GM23338 (cell line): ENCODE measurements at regions not wholly inside any gene's neighbourhood (a gene's known extent, or its start where the extent isn't known, plus 50 kb on each side); places are given as distances from the start of the nearest gene placed in this dataset.

Experiments
- ATAC-seq: fragments of 200-7000 bp; cut with Tn5 transposase; 3 replicates; pipeline ENCODE4 v1.9.1; 2020
- DNase-seq: peaks from one replicate; pipeline ENCODE4 v3.0.0-alpha.2; 2015; ENCODE audit warnings: low spot score
- H2AFZ ChIP-seq: fragments of 200-600 bp; sonication (generic); 2 replicates; pipeline ENCODE4 v1.8.0; 2016; ENCODE audit warnings: antibody characterized with exemption, mild to moderate bottlenecking, moderate library complexity
- H3F3A ChIP-seq: fragments of 200-600 bp; sonication (generic); replicated peaks from 2 replicates; pipeline ENCODE4 v1.8.0; 2017; ENCODE audit warnings: antibody characterized with exemption, mixed run types, low read depth
- H3K27ac ChIP-seq: fragments of 200-600 bp; sonication (generic); 2 replicates; pipeline ENCODE4 v1.6.1; 2016; ENCODE audit warnings: low read depth
- H3K27me3 ChIP-seq: fragments of 200-600 bp; sonication (generic); 2 replicates; pipeline ENCODE4 v1.8.0; 2016; ENCODE audit warnings: mild to moderate bottlenecking, mixed run types, moderate library complexity; ENCODE audit not compliant: insufficient read depth
- H3K36me3 ChIP-seq: fragments of 200-600 bp; sonication (generic); 2 replicates; pipeline ENCODE4 v1.8.0; 2016; ENCODE audit warnings: mild to moderate bottlenecking; ENCODE audit not compliant: insufficient read depth
- H3K4me1 ChIP-seq: fragments of 200-600 bp; sonication (generic); 2 replicates; pipeline ENCODE4 v1.8.0; 2016; ENCODE audit warnings: mild to moderate bottlenecking, moderate library complexity; ENCODE audit not compliant: insufficient read depth
- H3K4me2 ChIP-seq: fragments of 200-600 bp; sonication (generic); 2 replicates; pipeline ENCODE4 v1.7.1; 2017; ENCODE audit warnings: mixed run types
- H3K4me3 ChIP-seq: fragments of 200-600 bp; sonication (generic); 2 replicates; pipeline ENCODE4 v1.6.1; 2016; ENCODE audit warnings: mixed run types
- H3K79me2 ChIP-seq: fragments of 200-600 bp; sonication (generic); replicated peaks from 2 replicates; pipeline ENCODE4 v1.8.0; 2017; ENCODE audit warnings: mild to moderate bottlenecking; ENCODE audit not compliant: insufficient read depth
- H3K9me2 ChIP-seq: fragments of 200-600 bp; sonication (generic); 2 replicates; pipeline ENCODE4 v1.8.0; 2017; ENCODE audit not compliant: insufficient read depth
- H4K20me1 ChIP-seq: fragments of 200-600 bp; sonication (generic); replicated peaks from 2 replicates; pipeline ENCODE4 v1.8.0; 2017; ENCODE audit warnings: mild to moderate bottlenecking; ENCODE audit not compliant: insufficient read depth
- H3K27ac Mint-ChIP-seq: 2 replicates; pipeline ENCODE4 v1.8.0; 2020; ENCODE audit warnings: inconsistent platforms, mild to moderate bottlenecking, moderate library complexity, mixed read lengths
- H3K27me3 Mint-ChIP-seq: 3 replicates; pipeline ENCODE4 v1.8.0; 2022; ENCODE audit warnings: low read depth, mild to moderate bottlenecking, moderate library complexity, mixed read lengths, inconsistent platforms; ENCODE audit not compliant: insufficient read depth, poor library complexity
- H3K36me3 Mint-ChIP-seq: 3 replicates; pipeline ENCODE4 v1.8.0; 2021; ENCODE audit warnings: low read depth, mild to moderate bottlenecking, inconsistent platforms, moderate library complexity, mixed read lengths
- H3K4me1 Mint-ChIP-seq: 3 replicates; pipeline ENCODE4 v1.8.0; 2020; ENCODE audit warnings: mild to moderate bottlenecking, inconsistent platforms, mixed read lengths
- H3K4me3 Mint-ChIP-seq: 3 replicates; pipeline ENCODE4 v1.8.0; 2021; ENCODE audit warnings: moderate library complexity, mild to moderate bottlenecking, inconsistent platforms, mixed read lengths
- H3K9me3 Mint-ChIP-seq: 3 replicates; pipeline ENCODE4 v1.8.0; 2020; ENCODE audit warnings: moderate library complexity, mild to moderate bottlenecking, inconsistent platforms, mixed read lengths
- CREB1 ChIP-seq: fragments of 250-450 bp; sonication (Bioruptor Pico); IDR thresholded peaks from 2 replicates; pipeline ENCODE4 v1.5.0; 2020; ENCODE audit warnings: low read depth, mild to moderate bottlenecking, moderate library complexity
- CTCF ChIP-seq, 2 experiments: fragments of 200-600 bp in 1 of 2; sonication (generic) in 1 of 2; conservative IDR thresholded peaks; 2 replicates each; pipeline versions ENCODE4 v1.5.1 to v1.6.1; 2016 to 2017; ENCODE audit warnings: antibody characterized with exemption in 2 of 2, low read depth in 2 of 2, mild to moderate bottlenecking in 2 of 2, moderate library complexity in 1 of 2
- EZH2 ChIP-seq: fragments of 200-600 bp; sonication (generic); IDR thresholded peaks from one replicate; pipeline ENCODE4 v1.8.0; 2017; ENCODE audit warnings: antibody characterized with exemption, mild to moderate bottlenecking, low read depth; ENCODE audit not compliant: unreplicated experiment
- EZH2phosphoT487 ChIP-seq: fragments of 200-600 bp; sonication (generic); IDR thresholded peaks from one replicate; pipeline ENCODE4 v1.8.1; 2018; ENCODE audit warnings: antibody characterized with exemption; ENCODE audit not compliant: unreplicated experiment
- JUNB ChIP-seq: IDR thresholded peaks from one replicate; pipeline ENCODE4 v1.6.1; 2016; ENCODE audit warnings: antibody characterized with exemption; ENCODE audit not compliant: unreplicated experiment
- NANOG ChIP-seq: IDR thresholded peaks from 2 replicates; pipeline ENCODE4 v1.6.1; 2016; ENCODE audit warnings: antibody characterized with exemption, borderline replicate concordance
- POLR2AphosphoS5 ChIP-seq: IDR thresholded peaks from 2 replicates; pipeline ENCODE4 v1.6.1; 2016; ENCODE audit warnings: antibody characterized with exemption, low read depth
- REST ChIP-seq: IDR thresholded peaks from one replicate; pipeline ENCODE4 v1.6.1; 2018; ENCODE audit warnings: antibody characterized with exemption; ENCODE audit not compliant: unreplicated experiment
- STAT1 ChIP-seq: IDR thresholded peaks from one replicate; pipeline ENCODE4 v1.6.1; 2016; ENCODE audit warnings: antibody characterized with exemption; ENCODE audit not compliant: unreplicated experiment
- ZNF114 ChIP-seq: fragments of 250-450 bp; sonication (Bioruptor Pico); IDR thresholded peaks from 2 replicates; pipeline ENCODE4 v1.5.0; 2020; ENCODE audit warnings: mild to moderate bottlenecking, moderate library complexity
- ZNF331 ChIP-seq: fragments of 250-450 bp; sonication (Bioruptor Pico); IDR thresholded peaks from 2 replicates; pipeline ENCODE4 v1.5.0; 2020; ENCODE audit warnings: low read depth, mild to moderate bottlenecking, moderate library complexity
- ZNF462 ChIP-seq: fragments of 250-450 bp; sonication (Bioruptor Pico); IDR thresholded peaks from 2 replicates; pipeline ENCODE4 v1.5.0; 2020; ENCODE audit warnings: mild to moderate bottlenecking, moderate library complexity
- TF ChIP-seq, protein P1 (sequence below): IDR thresholded peaks from 2 replicates; pipeline ENCODE4 v1.6.1; 2016; ENCODE audit warnings: antibody characterized with exemption

DNA sequence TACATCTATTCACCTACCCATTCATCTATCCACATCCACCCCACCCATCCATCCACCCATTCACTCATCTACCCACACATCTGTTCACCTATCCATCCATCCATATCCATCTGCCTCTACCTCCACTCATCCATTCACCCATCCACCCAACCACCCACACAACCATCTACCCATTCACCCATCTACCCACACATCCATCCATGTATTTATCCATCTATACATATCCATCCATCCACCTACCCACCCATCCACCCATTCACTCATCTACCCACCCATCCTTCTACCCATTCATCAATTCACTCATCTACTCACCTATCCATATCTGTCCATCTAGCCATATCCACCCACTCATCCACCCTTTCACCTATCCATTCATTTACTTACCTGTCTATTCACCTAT is 187.6 kb downstream of the ASB1 start:
- DNase-seq (no peak), ATAC-seq (no peak)
- Histone ChIP-seq H3F3A (no peaks in the 10 kb centered on the region), H3K4me1 (no peaks in the 10 kb centered on the region), H3K36me3 (no peaks in the 10 kb centered on the region), H3K27me3 (no peaks in the 10 kb centered on the region), H2AFZ (no peak overlapping the region), H3K4me3 (no peak overlapping the region), H3K27ac (no peak overlapping the region), H3K4me2 (no peak overlapping the region), H3K9me2 (peaks cover 5% of the 10 kb centered on the region; the same call in 1 of the 2 replicates), H3K79me2 (no peaks in the 10 kb centered on the region), H4K20me1 (no peaks in the 10 kb centered on the region)
- H3K27me3 Mint-ChIP-seq, result peaks cover 8% of the 10 kb centered on the region
- no peak overlapping the region for H3K27ac Mint-ChIP-seq
- H3K36me3 Mint-ChIP-seq, result no peaks in the 10 kb centered on the region
- peaks cover 14% of the 10 kb centered on the region; the same call in 1 of the 3 replicates for H3K9me3 Mint-ChIP-seq
- H3K4me1 Mint-ChIP-seq, result no peaks in the 10 kb centered on the region; the same call in 2 of the 3 replicates
- no peak overlapping the region for H3K4me3 Mint-ChIP-seq
- TF ChIP-seq EZH2phosphoT487 (no peak), EZH2 (no peak), CREB1 (CRISPR knock-in tag) (no peak), POLR2AphosphoS5 (no peak), NANOG (no peak), STAT1 (no peak), ZNF114 (CRISPR knock-in tag) (no peak), CTCF (conservative IDR thresholded peaks at IDR 0.05; ENCODE audit: low read depth in 2 of 2) (no peak), REST (no peak), ZNF462 (CRISPR knock-in tag) (no peak), JUNB (no peak), ZNF331 (no peak)
- TF ChIP-seq, protein P1, sequence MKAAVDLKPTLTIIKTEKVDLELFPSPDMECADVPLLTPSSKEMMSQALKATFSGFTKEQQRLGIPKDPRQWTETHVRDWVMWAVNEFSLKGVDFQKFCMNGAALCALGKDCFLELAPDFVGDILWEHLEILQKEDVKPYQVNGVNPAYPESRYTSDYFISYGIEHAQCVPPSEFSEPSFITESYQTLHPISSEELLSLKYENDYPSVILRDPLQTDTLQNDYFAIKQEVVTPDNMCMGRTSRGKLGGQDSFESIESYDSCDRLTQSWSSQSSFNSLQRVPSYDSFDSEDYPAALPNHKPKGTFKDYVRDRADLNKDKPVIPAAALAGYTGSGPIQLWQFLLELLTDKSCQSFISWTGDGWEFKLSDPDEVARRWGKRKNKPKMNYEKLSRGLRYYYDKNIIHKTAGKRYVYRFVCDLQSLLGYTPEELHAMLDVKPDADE, result no peak
